Endothelial cell of umbilical vein (primary cell): ENCODE measurements at regions not wholly inside any gene's neighbourhood (a gene's known extent, or its start where the extent isn't known, plus 50 kb on each side); places are given as distances from the start of the nearest gene placed in this dataset.

ENCODE experiments used
- BruUV-seq: library from RNA; stranded (reverse); fragments of 400-500 nt; replicated peaks from 2 replicates; lab custom pipeline; 2021; lab: Mats Ljungman, UMichigan
- CTCF ChIA-PET: fragments of 300-600, 350-600 bp; sonication (Branson Sonifier 250); formaldehyde crosslinking; loops from one replicate; lab custom pipeline; 2021; ENCODE audit warnings: antibody characterized with exemption, inconsistent platforms; lab: Charles Lee
- POLR2A ChIA-PET: fragments of 300-600, 350-600 bp; sonication (Branson Sonifier 250); formaldehyde crosslinking; loops from one replicate; lab custom pipeline; 2021; ENCODE audit warnings: antibody characterized with exemption, inconsistent platforms; lab: Charles Lee
- DNase-seq: peaks from one replicate; pipeline ENCODE4 v3.0.0-alpha.2; 2011; ENCODE audit warnings: low read depth, low spot score
- FAIRE-seq: peaks from 2 replicates; lab custom pipeline; 2011; peaks lifted over from hg19 to GRCh38; lab: Jason Lieb, UNC
- H2AFZ ChIP-seq: 2 replicates; pipeline ENCODE4 v1.6.0; 2012; ENCODE audit warnings: low read depth, low read length, control low read depth, inconsistent platforms
- H3K27ac ChIP-seq: 2 replicates; pipeline ENCODE4 v1.5.1; 2011; ENCODE audit warnings: low read depth, mild to moderate bottlenecking, control low read depth, low read length, moderate library complexity; ENCODE audit not compliant: insufficient read depth
- H3K27me3 ChIP-seq, 2 experiments: 2 replicates each; pipeline versions ENCODE4 v1.6.0 to v1.6.1; 2011; ENCODE audit warnings: low read length in 2 of 2, mixed read lengths in 1 of 2; ENCODE audit not compliant: control insufficient read depth in 2 of 2, insufficient read depth in 2 of 2
- H3K36me3 ChIP-seq, 2 experiments: 2 replicates in 1 of 2; 3 replicates in 1 of 2; pipeline ENCODE4 v1.5.1; 2011; ENCODE audit warnings: low read length in 2 of 2, mild to moderate bottlenecking in 1 of 2, moderate library complexity in 1 of 2; ENCODE audit not compliant: control insufficient read depth in 2 of 2, insufficient read depth in 2 of 2; ENCODE audit errors: extremely low read depth in 1 of 2
- H3K4me1 ChIP-seq: 3 replicates; pipeline ENCODE4 v1.5.1; 2011; ENCODE audit warnings: mild to moderate bottlenecking, low read length; ENCODE audit not compliant: control insufficient read depth, insufficient read depth; ENCODE audit errors: extremely low read depth
- H3K4me2 ChIP-seq: 2 replicates; pipeline ENCODE4 v1.6.1; 2011; ENCODE audit warnings: low read length, control low read depth, mixed read lengths; ENCODE audit not compliant: insufficient read depth
- H3K4me3 ChIP-seq, 3 experiments: fragments of 200-600 bp in 1 of 3; sonication (generic), shearing (Covaris generic) in 1 of 3; replicated peaks in 1 of 3; 2 replicates each; pipeline ENCODE4 v1.5.1; 2011 to 2016; ENCODE audit warnings: control low read depth in 3 of 3, low read length in 3 of 3, mild to moderate bottlenecking in 2 of 3, inconsistent platforms in 1 of 3, low read depth in 1 of 3, moderate library complexity in 1 of 3; ENCODE audit not compliant: insufficient read depth in 1 of 3
- H3K79me2 ChIP-seq: 2 replicates; pipeline ENCODE4 v1.6.0; 2012; ENCODE audit warnings: low read length, inconsistent platforms; ENCODE audit not compliant: control insufficient read depth, insufficient read depth
- H3K9ac ChIP-seq: replicated peaks from 2 replicates; pipeline ENCODE3; 2011; ENCODE audit warnings: low read length, control low read depth; ENCODE audit not compliant: insufficient read depth; ENCODE audit errors: extremely low read depth
- H3K9me1 ChIP-seq: replicated peaks from 3 replicates; pipeline ENCODE4 v1.6.0; 2011; ENCODE audit warnings: mild to moderate bottlenecking, low read length; ENCODE audit not compliant: control insufficient read depth, insufficient read depth; ENCODE audit errors: extremely low read depth
- H3K9me3 ChIP-seq: replicated peaks from 2 replicates; pipeline ENCODE4 v1.5.1; 2012; ENCODE audit warnings: low read length, inconsistent platforms; ENCODE audit not compliant: control insufficient read depth, insufficient read depth
- H4K20me1 ChIP-seq: replicated peaks from 2 replicates; pipeline ENCODE3; 2011; ENCODE audit warnings: mild to moderate bottlenecking, low read length; ENCODE audit not compliant: control insufficient read depth, insufficient read depth; ENCODE audit errors: extremely low read depth
- EZH2 ChIP-seq: IDR thresholded peaks from 2 replicates; pipeline ENCODE4 v1.6.1; 2012; ENCODE audit warnings: borderline replicate concordance, low read depth, mild to moderate bottlenecking, moderate library complexity, low read length, inconsistent platforms; ENCODE audit not compliant: severe bottlenecking
- FOS ChIP-seq: IDR thresholded peaks from 2 replicates; pipeline ENCODE4 v1.6.1; 2011; ENCODE audit warnings: mild to moderate bottlenecking, low read length, moderate library complexity, borderline replicate concordance; ENCODE audit not compliant: insufficient read depth
- GATA2 ChIP-seq: IDR thresholded peaks from 2 replicates; pipeline ENCODE4 v1.7.0; 2011; ENCODE audit warnings: low read depth, mild to moderate bottlenecking, moderate library complexity, mixed read lengths, low read length; ENCODE audit not compliant: insufficient read length, insufficient read depth
- JUN ChIP-seq: IDR thresholded peaks from 2 replicates; pipeline ENCODE4 v1.6.1; 2011; ENCODE audit warnings: borderline replicate concordance, low read depth; ENCODE audit not compliant: insufficient read length, insufficient read depth
- MYC ChIP-seq: IDR thresholded peaks from one replicate; pipeline ENCODE4 v1.6.1; 2011; ENCODE audit warnings: mild to moderate bottlenecking, low read depth, low read length
- POLR2A ChIP-seq: IDR thresholded peaks from 2 replicates; pipeline ENCODE4 v1.6.1; 2012; ENCODE audit warnings: low read depth, mild to moderate bottlenecking, control low read depth, low read length
- POLR2AphosphoS5 ChIP-seq: IDR thresholded peaks from 2 replicates; pipeline ENCODE4 v1.6.1; 2012; ENCODE audit warnings: low read depth, mild to moderate bottlenecking, control low read depth, low read length, moderate library complexity; ENCODE audit not compliant: insufficient read depth
- dilution Hi-C: fragments of 300-500 bp; cut with MboI; formaldehyde crosslinking; loops from one replicate; pipeline ENCODE4 v1.15.0; 2019; ENCODE audit warnings: low sequenced_read_pairs; ENCODE audit not compliant: extremely low pct_ligation_motif_present
- intact Hi-C: fragments of 100-400 bp; cut with micrococcal nuclease; formaldehyde crosslinking; loops from one replicate; pipeline ENCODE4 v1.10.0; 2022
- TF ChIP-seq, protein P1 (sequence below): IDR thresholded peaks from 2 replicates; pipeline ENCODE4 v1.6.1; 2011; ENCODE audit not compliant: insufficient read depth, insufficient read length
- TF ChIP-seq, protein P2 (sequence below), 2 donors: IDR thresholded peaks; 1 replicate in 1 of 2; 2 replicates in 1 of 2; pipeline ENCODE4 v1.5.1; 2011; ENCODE audit warnings: low read length in 2 of 2, mild to moderate bottlenecking in 2 of 2, moderate library complexity in 2 of 2, control low read depth in 1 of 2, inconsistent platforms in 1 of 2, low read depth in 1 of 2; ENCODE audit not compliant: insufficient read depth in 1 of 2; ENCODE audit errors: extremely low read depth in 1 of 2

DNA sequence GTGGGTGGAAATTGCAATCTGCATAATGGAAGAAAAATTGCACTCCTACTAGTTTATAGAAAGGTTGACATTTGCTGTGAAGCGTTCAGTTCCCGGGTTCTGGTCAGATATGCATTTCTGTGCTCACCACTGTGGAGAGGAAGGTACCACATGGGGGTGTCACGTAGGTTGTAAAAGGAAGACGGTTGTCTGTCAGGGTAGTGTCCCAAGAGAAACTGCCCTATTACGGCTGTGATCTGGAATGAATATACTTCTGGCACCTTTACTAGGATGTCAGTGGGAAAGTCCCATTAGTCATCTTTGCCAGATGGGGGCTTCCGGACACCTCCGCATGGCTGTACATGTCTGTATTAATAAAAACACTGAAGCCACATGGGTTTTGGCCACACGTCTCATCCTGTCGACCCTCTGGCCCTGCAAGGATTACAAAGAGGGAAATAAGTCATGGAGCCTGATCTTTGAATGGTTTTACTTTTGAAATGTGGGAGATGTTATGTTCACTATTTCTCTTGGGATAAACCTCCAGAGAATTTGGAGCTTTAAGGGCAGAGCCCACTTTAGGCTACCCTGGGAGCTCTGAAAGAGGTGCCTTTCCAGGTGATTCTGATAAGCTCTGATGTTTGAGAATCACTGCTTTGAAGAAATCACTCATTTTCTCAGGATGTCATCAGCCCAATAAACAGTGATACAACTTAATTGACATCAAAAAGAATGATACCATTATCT lies 133.9 kb downstream of the AKAP11 start:
- dilution Hi-C loops: no loop called here
- Histone ChIP-seq H3K4me3 (no peak overlapping the region), H2AFZ (no peak overlapping the region), H3K4me2 (no peak overlapping the region), H4K20me1 (no peaks in the 10 kb centered on the region), H3K27me3 (peaks cover 2 to 9% of the 10 kb centered on the region in 2 experiments), H3K36me3 (no peaks in the 10 kb centered on the region), H3K79me2 (no peaks in the 10 kb centered on the region), H3K4me1 (no peaks in the 10 kb centered on the region), H3K9ac (no peak overlapping the region), H3K9me3 (no peaks in the 10 kb centered on the region), H3K9me1 (no peaks in the 10 kb centered on the region), H3K27ac (no peak overlapping the region)
- CTCF ChIA-PET: no interaction called here
- intact Hi-C loops: no loop called here
- no peak for TF ChIP-seq JUN
- TF ChIP-seq MYC: no peak
- TF ChIP-seq EZH2: no peak
- TF ChIP-seq, protein P1, sequence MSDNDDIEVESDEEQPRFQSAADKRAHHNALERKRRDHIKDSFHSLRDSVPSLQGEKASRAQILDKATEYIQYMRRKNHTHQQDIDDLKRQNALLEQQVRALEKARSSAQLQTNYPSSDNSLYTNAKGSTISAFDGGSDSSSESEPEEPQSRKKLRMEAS: no peak
- no peak for TF ChIP-seq FOS
- TF ChIP-seq POLR2AphosphoS5: no peak
- TF ChIP-seq POLR2A: no peak
- no peak for TF ChIP-seq GATA2
- TF ChIP-seq, protein P2, sequence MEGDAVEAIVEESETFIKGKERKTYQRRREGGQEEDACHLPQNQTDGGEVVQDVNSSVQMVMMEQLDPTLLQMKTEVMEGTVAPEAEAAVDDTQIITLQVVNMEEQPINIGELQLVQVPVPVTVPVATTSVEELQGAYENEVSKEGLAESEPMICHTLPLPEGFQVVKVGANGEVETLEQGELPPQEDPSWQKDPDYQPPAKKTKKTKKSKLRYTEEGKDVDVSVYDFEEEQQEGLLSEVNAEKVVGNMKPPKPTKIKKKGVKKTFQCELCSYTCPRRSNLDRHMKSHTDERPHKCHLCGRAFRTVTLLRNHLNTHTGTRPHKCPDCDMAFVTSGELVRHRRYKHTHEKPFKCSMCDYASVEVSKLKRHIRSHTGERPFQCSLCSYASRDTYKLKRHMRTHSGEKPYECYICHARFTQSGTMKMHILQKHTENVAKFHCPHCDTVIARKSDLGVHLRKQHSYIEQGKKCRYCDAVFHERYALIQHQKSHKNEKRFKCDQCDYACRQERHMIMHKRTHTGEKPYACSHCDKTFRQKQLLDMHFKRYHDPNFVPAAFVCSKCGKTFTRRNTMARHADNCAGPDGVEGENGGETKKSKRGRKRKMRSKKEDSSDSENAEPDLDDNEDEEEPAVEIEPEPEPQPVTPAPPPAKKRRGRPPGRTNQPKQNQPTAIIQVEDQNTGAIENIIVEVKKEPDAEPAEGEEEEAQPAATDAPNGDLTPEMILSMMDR (IDR thresholded peaks at IDR 0.05; ENCODE audit: extremely low read depth in 1 of 2, insufficient read depth in 1 of 2, low read depth in 1 of 2, low read length in 2 of 2): no peak
- POLR2A ChIA-PET: no interaction called here
- FAIRE-seq (no peak), DNase-seq (no peak)
- BruUV-seq: no TSS peak
